DOHH2 (cell line): ENCODE measurements at regions not wholly inside any gene's neighbourhood (a gene's known extent, or its start where the extent isn't known, plus 50 kb on each side); places are given as distances from the start of the nearest gene placed in this dataset.

Experiments
- EZH2phosphoT487 ChIP-seq: fragments of 200-600 bp; sonication (generic); IDR thresholded peaks from 2 replicates; pipeline ENCODE4 v1.6.1; 2017; ENCODE audit warnings: borderline replicate concordance, mild to moderate bottlenecking, antibody characterized with exemption, low read length, moderate library complexity, mixed read lengths
- TF ChIP-seq, protein P1 (sequence below): fragments of 200-600 bp; sonication (generic); IDR thresholded peaks from one replicate; pipeline ENCODE4 v1.5.1; 2014; ENCODE audit warnings: antibody characterized with exemption, mild to moderate bottlenecking, low read depth, low read length; ENCODE audit not compliant: poor library complexity, severe bottlenecking

DNA sequence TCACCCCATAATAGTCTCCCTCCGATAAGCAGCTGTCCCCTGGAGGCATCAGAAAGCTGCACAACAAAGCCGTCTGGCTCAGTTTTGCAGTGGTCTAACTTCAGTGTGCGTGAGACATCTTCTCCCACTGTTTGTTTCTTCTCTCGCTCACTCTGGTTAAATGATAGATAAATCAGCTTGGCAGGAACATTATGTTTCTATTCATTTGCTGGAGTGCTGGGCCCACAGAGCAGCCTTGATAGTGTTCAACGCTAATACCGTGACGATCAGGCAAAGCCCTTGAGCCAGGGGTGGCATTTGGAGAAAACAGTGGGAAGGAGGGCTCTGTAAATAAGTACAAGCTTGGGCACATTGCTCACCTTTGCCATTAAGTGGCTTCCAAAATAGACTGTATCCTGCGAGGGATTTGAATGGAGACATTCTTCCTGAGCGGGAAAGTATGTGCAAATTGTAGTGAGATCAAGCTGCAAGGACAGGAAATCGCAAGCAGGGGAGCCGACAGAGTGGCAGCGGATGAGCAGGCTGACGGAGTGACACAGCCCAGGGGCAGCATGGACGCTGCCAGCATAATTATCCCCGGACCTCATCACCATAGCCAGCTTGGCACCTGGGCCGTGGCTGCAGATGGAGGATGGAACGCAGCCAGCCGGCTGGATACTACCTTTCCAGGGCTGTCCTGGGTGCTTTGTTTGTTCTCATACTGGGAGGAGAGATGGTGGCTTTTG lies 256.8 kb upstream of the FZD8 start:
- TF ChIP-seq, protein P1, sequence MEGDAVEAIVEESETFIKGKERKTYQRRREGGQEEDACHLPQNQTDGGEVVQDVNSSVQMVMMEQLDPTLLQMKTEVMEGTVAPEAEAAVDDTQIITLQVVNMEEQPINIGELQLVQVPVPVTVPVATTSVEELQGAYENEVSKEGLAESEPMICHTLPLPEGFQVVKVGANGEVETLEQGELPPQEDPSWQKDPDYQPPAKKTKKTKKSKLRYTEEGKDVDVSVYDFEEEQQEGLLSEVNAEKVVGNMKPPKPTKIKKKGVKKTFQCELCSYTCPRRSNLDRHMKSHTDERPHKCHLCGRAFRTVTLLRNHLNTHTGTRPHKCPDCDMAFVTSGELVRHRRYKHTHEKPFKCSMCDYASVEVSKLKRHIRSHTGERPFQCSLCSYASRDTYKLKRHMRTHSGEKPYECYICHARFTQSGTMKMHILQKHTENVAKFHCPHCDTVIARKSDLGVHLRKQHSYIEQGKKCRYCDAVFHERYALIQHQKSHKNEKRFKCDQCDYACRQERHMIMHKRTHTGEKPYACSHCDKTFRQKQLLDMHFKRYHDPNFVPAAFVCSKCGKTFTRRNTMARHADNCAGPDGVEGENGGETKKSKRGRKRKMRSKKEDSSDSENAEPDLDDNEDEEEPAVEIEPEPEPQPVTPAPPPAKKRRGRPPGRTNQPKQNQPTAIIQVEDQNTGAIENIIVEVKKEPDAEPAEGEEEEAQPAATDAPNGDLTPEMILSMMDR: no peak
- no peak for TF ChIP-seq EZH2phosphoT487
